ENCODE measurements at regions not wholly inside any gene's neighbourhood (a gene's known extent, or its start where the extent isn't known, plus 50 kb on each side); places are given as distances from the start of the nearest gene placed in this dataset.

DNA sequence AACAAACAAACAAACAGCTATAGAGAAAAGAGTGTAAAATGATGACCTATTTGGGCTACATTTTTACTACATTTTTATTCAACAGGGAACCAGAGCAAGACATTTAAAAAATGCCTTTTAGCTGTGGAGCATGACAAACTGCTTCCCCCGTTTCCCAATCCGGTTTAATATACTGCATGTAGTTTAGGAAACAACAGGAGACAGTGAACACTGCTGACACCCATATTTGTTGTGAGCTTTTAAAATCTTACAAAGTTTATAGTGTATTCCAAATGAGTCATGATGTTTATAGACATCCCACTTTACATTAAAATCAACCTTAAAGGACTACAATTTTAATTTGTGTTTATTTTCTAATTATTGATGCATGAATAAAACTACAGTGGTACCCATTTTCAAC lies 1238.3 kb downstream of the TECRL start:
- Histone ChIP-seq H4K91ac (ENCODE audit: insufficient read length, low read depth, low read length) (no peak overlapping the region), H3K14ac (ENCODE audit: insufficient read depth, low read length) (no peak overlapping the region), H2BK20ac (ENCODE audit: low read depth, low read length, poor library complexity, severe bottlenecking) (no peak overlapping the region), H3K56ac (ENCODE audit: insufficient read length, low read depth, low read length) (no peak overlapping the region), H3K9ac (ENCODE audit: extremely low read depth, insufficient read length, low read length) (no peak overlapping the region), H3K9me3 (ENCODE audit: control insufficient read depth, low read depth, low read length) (no peaks in the 10 kb centered on the region), H3K18ac (ENCODE audit: insufficient read length, low read depth, low read length) (no peak overlapping the region), H3K23me2 (ENCODE audit: insufficient read length, low read depth, low read length, poor library complexity, severe bottlenecking) (no peaks in the 10 kb centered on the region), H3K79me2 (ENCODE audit: insufficient read depth, low read length) (no peaks in the 10 kb centered on the region), H2BK5ac (ENCODE audit: insufficient read length, low read length) (no peak overlapping the region), H2BK12ac (ENCODE audit: insufficient read length, low read depth, low read length) (no peak overlapping the region), H2BK15ac (ENCODE audit: low read depth, low read length) (no peak overlapping the region), H3T11ph (ENCODE audit: low read length) (no peak overlapping the region), H4K5ac (ENCODE audit: insufficient read length, low read depth, low read length) (no peak overlapping the region), H3K27ac (ENCODE audit: insufficient read length, low read depth, low read length) (no peak overlapping the region), H2BK120ac (ENCODE audit: low read depth, low read length, poor library complexity, severe bottlenecking) (no peak overlapping the region), H4K20me1 (ENCODE audit: control insufficient read depth, insufficient read depth, insufficient read length) (no peaks in the 10 kb centered on the region), H2AFZ (ENCODE audit: low read length) (no peak overlapping the region), H3K4ac (ENCODE audit: low read depth, low read length) (no peak overlapping the region), H3K27me3 (ENCODE audit: insufficient read depth, low read length) (no peaks in the 10 kb centered on the region), H2AK5ac (ENCODE audit: insufficient read length, low read length) (no peak overlapping the region), H3K4me1 (ENCODE audit: insufficient read depth, low read length) (no peaks in the 10 kb centered on the region), H3K23ac (ENCODE audit: insufficient read length, low read depth, low read length) (no peak overlapping the region), H3K79me1 (ENCODE audit: insufficient read depth, low read depth, low read length, poor library complexity, severe bottlenecking) (no peaks in the 10 kb centered on the region), H4K8ac (replicated peaks; ENCODE audit: insufficient read length, low read depth, low read length) (no peak overlapping the region), H3K4me2 (ENCODE audit: insufficient read depth, insufficient read length, low read length) (no peak overlapping the region)
- H3K27ac Mint-ChIP-seq: no peak overlapping the region
- DNase-seq: no peak
- H3K4me1 Mint-ChIP-seq: peaks cover 0 to under 1% of the 10 kb centered on the region in 2 experiments; a peak in 1 of 4 replicates
- H3K27me3 Mint-ChIP-seq (ENCODE audit: low read depth): no peaks in the 10 kb centered on the region
- H3K36me3 Mint-ChIP-seq (ENCODE audit: insufficient read depth in 1 of 3, low read depth in 3 of 3): peaks cover 0 to 4% (median 0%) of the 10 kb centered on the region in 3 experiments; a peak in 2 of 7 replicates
- peaks cover 2 to 6% of the 10 kb centered on the region in 2 experiments; a peak in 2 of 5 replicates for H3K9me3 Mint-ChIP-seq
- no peak overlapping the region for H3K4me3 Mint-ChIP-seq
- no CpG with 5 or more reads among the region's 2 CpGs for whole genome bisulfite sequencing (ENCODE audit: extremely low coverage, insufficient read length, low lambda C conversion rate)
- TF ChIP-seq, protein P1, sequence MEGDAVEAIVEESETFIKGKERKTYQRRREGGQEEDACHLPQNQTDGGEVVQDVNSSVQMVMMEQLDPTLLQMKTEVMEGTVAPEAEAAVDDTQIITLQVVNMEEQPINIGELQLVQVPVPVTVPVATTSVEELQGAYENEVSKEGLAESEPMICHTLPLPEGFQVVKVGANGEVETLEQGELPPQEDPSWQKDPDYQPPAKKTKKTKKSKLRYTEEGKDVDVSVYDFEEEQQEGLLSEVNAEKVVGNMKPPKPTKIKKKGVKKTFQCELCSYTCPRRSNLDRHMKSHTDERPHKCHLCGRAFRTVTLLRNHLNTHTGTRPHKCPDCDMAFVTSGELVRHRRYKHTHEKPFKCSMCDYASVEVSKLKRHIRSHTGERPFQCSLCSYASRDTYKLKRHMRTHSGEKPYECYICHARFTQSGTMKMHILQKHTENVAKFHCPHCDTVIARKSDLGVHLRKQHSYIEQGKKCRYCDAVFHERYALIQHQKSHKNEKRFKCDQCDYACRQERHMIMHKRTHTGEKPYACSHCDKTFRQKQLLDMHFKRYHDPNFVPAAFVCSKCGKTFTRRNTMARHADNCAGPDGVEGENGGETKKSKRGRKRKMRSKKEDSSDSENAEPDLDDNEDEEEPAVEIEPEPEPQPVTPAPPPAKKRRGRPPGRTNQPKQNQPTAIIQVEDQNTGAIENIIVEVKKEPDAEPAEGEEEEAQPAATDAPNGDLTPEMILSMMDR (conservative IDR thresholded peaks at IDR 0.05): no peak

All from H9 (cell line).